ENCODE measurements at regions not wholly inside any gene's neighbourhood (a gene's known extent, or its start where the extent isn't known, plus 50 kb on each side); places are given as distances from the start of the nearest gene placed in this dataset.

DNA sequence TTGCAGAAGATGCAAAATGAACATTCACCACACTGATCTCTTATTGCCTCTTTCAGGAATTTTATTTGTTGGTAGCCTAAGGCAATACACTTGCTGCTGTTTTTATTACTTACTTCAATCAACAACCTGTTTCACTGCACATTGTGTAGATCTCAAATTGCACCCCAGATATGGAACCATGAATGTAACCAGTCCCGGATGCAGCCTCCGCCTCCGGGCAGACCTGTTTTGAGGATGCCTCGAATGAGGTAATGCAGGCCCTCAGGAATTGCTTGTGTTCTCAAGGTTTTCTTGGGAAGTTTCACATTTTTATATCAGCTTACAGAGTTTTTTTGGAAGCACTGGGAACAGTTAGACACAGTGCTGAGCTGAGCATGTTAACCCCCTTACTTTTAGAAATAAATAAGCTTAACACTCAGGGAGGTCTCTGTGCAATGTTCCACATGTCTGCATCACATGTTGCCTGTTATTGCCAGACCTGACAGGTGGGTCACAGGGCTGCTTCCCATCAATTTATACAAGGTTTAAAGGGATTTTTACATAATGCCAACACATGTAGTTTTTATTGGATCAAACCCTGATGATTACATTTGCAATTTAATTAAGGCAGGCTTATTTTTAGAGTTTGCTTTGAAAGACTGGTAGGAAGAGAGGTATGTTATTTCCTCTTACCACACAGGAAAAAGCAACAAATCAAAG is 193.1 kb upstream of the POM121L12 start:
- TF ChIP-seq, protein P1, sequence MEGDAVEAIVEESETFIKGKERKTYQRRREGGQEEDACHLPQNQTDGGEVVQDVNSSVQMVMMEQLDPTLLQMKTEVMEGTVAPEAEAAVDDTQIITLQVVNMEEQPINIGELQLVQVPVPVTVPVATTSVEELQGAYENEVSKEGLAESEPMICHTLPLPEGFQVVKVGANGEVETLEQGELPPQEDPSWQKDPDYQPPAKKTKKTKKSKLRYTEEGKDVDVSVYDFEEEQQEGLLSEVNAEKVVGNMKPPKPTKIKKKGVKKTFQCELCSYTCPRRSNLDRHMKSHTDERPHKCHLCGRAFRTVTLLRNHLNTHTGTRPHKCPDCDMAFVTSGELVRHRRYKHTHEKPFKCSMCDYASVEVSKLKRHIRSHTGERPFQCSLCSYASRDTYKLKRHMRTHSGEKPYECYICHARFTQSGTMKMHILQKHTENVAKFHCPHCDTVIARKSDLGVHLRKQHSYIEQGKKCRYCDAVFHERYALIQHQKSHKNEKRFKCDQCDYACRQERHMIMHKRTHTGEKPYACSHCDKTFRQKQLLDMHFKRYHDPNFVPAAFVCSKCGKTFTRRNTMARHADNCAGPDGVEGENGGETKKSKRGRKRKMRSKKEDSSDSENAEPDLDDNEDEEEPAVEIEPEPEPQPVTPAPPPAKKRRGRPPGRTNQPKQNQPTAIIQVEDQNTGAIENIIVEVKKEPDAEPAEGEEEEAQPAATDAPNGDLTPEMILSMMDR (IDR thresholded peaks at IDR 0.05) = no peak
- no peak for TF ChIP-seq POLR2A (IDR thresholded peaks at IDR 0.05)

Data from thyroid gland (tissue), 4 donors.